Neuronal stem cell (in vitro differentiated cells): ENCODE measurements at regions not wholly inside any gene's neighbourhood (a gene's known extent, or its start where the extent isn't known, plus 50 kb on each side); places are given as distances from the start of the nearest gene placed in this dataset.

Experiments used
- DNase-seq: peaks from one replicate; pipeline ENCODE4 v3.0.0-alpha.2; 2013; ENCODE audit warnings: low spot score
- H2AFZ ChIP-seq: one replicate; pipeline ENCODE4 v1.6.1; 2013; ENCODE audit warnings: mild to moderate bottlenecking, low read length, inconsistent platforms
- H2AK5ac ChIP-seq: 2 replicates; pipeline ENCODE4 v1.6.1; 2013; ENCODE audit warnings: low read depth, mild to moderate bottlenecking, inconsistent platforms, low read length, moderate library complexity, mixed read lengths
- H2BK120ac ChIP-seq: 2 replicates; pipeline ENCODE4 v1.6.1; 2013; ENCODE audit warnings: low read depth, mild to moderate bottlenecking, inconsistent platforms, low read length, moderate library complexity, mixed read lengths
- H2BK12ac ChIP-seq: one replicate; pipeline ENCODE4 v1.6.1; 2013; ENCODE audit warnings: low read length, inconsistent platforms
- H2BK15ac ChIP-seq: 2 replicates; pipeline ENCODE4 v1.6.1; 2013; ENCODE audit warnings: mild to moderate bottlenecking, low read length, inconsistent platforms, mixed read lengths
- H2BK5ac ChIP-seq: one replicate; pipeline ENCODE4 v1.6.1; 2013; ENCODE audit warnings: inconsistent platforms, mild to moderate bottlenecking, low read length, moderate library complexity
- H3K14ac ChIP-seq: one replicate; pipeline ENCODE4 v1.6.1; 2013; ENCODE audit warnings: low read length, inconsistent platforms
- H3K18ac ChIP-seq: 2 replicates; pipeline ENCODE4 v1.6.1; 2013; ENCODE audit warnings: low read length, inconsistent platforms
- H3K23ac ChIP-seq: 2 replicates; pipeline ENCODE4 v1.6.1; 2013; ENCODE audit warnings: low read depth, mild to moderate bottlenecking, mixed read lengths, low read length, inconsistent platforms; ENCODE audit not compliant: poor library complexity
- H3K27ac ChIP-seq: replicated peaks from 3 replicates; pipeline ENCODE4 v1.5.1; 2013; ENCODE audit warnings: low read length, inconsistent platforms
- H3K27me3 ChIP-seq, 3 experiments: 2 replicates each; pipeline ENCODE4 v1.6.1; 2013; ENCODE audit warnings: low read length in 3 of 3, mild to moderate bottlenecking in 2 of 3, inconsistent platforms in 1 of 3, low read depth in 1 of 3, mixed read lengths in 1 of 3, moderate library complexity in 1 of 3; ENCODE audit not compliant: control insufficient read depth in 3 of 3, insufficient read depth in 3 of 3
- H3K36me3 ChIP-seq, 2 donors: replicated peaks in 1 of 2; 2 replicates each; pipeline ENCODE4 v1.6.1; 2013; ENCODE audit warnings: low read length in 2 of 2; ENCODE audit not compliant: control insufficient read depth in 2 of 2, insufficient read depth in 2 of 2
- H3K4ac ChIP-seq: 2 replicates; pipeline ENCODE4 v1.6.1; 2013; ENCODE audit warnings: inconsistent platforms, mild to moderate bottlenecking, low read length, moderate library complexity
- H3K4me1 ChIP-seq, 2 donors: 1 replicate in 1 of 2; 2 replicates in 1 of 2; pipeline ENCODE4 v1.6.1; 2013; ENCODE audit warnings: low read length in 2 of 2, low read depth in 1 of 2; ENCODE audit not compliant: control insufficient read depth in 2 of 2, insufficient read depth in 1 of 2
- H3K4me2 ChIP-seq: one replicate; pipeline ENCODE4 v1.6.1; 2013; ENCODE audit warnings: mild to moderate bottlenecking, low read length, inconsistent platforms; ENCODE audit not compliant: insufficient read depth, poor library complexity, severe bottlenecking
- H3K4me3 ChIP-seq, 2 donors: 2 replicates each; pipeline ENCODE4 v1.5.1; 2013; ENCODE audit warnings: low read length in 2 of 2, mild to moderate bottlenecking in 2 of 2, inconsistent platforms in 1 of 2, moderate library complexity in 1 of 2
- H3K79me1 ChIP-seq: one replicate; pipeline ENCODE4 v1.6.1; 2013; ENCODE audit warnings: low read depth, mild to moderate bottlenecking, inconsistent platforms, low read length, moderate library complexity
- H3K9ac ChIP-seq: one replicate; pipeline ENCODE4 v1.6.1; 2013; ENCODE audit warnings: mild to moderate bottlenecking, low read depth, low read length, inconsistent platforms; ENCODE audit not compliant: poor library complexity
- H3K9me3 ChIP-seq, 2 donors: replicated peaks in 1 of 2; 2 replicates each; pipeline versions ENCODE3 to v1.6.1; 2013; ENCODE audit warnings: low read length in 2 of 2, mild to moderate bottlenecking in 2 of 2, inconsistent platforms in 1 of 2, low read depth in 1 of 2, mixed read lengths in 1 of 2, moderate library complexity in 1 of 2; ENCODE audit not compliant: control insufficient read depth in 2 of 2, insufficient read depth in 1 of 2
- H4K8ac ChIP-seq: one replicate; pipeline ENCODE4 v1.6.1; 2013; ENCODE audit warnings: low read depth, mild to moderate bottlenecking, inconsistent platforms, low read length, moderate library complexity
- H4K91ac ChIP-seq: one replicate; pipeline ENCODE4 v1.6.1; 2013; ENCODE audit warnings: low read length, low read depth, mild to moderate bottlenecking, inconsistent platforms; ENCODE audit not compliant: poor library complexity
- WGBS, 2 donors: extraction: QIAGEN DNeasy Blood & Tissue Kit; methylation state at CpG; one replicate each; pipeline ENCODE4 v1.1.7; 2013; ENCODE audit warnings: missing lambda C conversion rate in 2 of 2, mixed read lengths in 1 of 2; ENCODE audit not compliant: insufficient read length in 2 of 2, insufficient replicate concordance in 1 of 2; ENCODE audit errors: extremely low coverage in 2 of 2; 5-methylcytosine and 5-hydroxymethylcytosine counted together

DNA sequence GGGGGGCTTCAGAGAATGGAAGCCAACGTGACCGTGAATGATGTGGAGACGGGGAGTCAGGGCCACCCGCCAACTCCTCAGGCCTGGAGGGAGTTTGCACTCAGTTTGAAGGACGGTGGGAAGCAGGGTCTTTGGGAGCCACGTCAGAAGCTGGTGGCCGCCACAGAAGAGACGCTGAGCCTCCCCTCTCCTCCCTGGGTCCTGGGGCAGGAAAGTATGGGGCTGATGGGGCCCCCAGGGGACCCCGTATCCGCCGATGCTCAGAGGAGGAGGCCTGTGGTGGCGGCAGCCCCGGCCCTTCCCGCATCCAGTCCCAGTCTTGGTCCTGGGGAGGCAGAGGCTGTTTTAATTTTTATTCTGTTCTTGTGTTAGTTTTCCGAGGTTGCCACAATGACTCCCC lies 188.6 kb upstream of the C1orf174 start:
- Histone ChIP-seq H3K36me3 (no peaks in the 10 kb centered on the region), H2BK12ac (no peak overlapping the region), H3K23ac (peak overlapping the region; percentile 2), H3K79me1 (no peaks in the 10 kb centered on the region), H3K4me1 (peaks cover 0 to under 1% of the 10 kb centered on the region in 2 donors), H4K8ac (no peak overlapping the region), H2BK120ac (no peak overlapping the region), H3K27me3 (peaks cover 0 to 10% (median 0%) of the 10 kb centered on the region in 3 experiments), H3K9ac (no peak overlapping the region), H3K9me3 (peaks cover 0 to 12% of the 10 kb centered on the region in 2 donors), H2BK5ac (peak overlapping the region; percentile 42), H3K4me3 (no peak overlapping the region), H2AK5ac (no peak overlapping the region), H2BK15ac (no peak overlapping the region), H3K27ac (no peak overlapping the region), H3K4ac (no peak overlapping the region), H3K4me2 (no peak overlapping the region), H2AFZ (no peak overlapping the region), H3K18ac (no peak overlapping the region), H4K91ac (no peak overlapping the region), H3K14ac (peak overlapping the region; percentile 11)
- no peak for DNase-seq
- no CpG with 5 or more reads among the region's 15 CpGs for WGBS, 2 donors

DNA sequence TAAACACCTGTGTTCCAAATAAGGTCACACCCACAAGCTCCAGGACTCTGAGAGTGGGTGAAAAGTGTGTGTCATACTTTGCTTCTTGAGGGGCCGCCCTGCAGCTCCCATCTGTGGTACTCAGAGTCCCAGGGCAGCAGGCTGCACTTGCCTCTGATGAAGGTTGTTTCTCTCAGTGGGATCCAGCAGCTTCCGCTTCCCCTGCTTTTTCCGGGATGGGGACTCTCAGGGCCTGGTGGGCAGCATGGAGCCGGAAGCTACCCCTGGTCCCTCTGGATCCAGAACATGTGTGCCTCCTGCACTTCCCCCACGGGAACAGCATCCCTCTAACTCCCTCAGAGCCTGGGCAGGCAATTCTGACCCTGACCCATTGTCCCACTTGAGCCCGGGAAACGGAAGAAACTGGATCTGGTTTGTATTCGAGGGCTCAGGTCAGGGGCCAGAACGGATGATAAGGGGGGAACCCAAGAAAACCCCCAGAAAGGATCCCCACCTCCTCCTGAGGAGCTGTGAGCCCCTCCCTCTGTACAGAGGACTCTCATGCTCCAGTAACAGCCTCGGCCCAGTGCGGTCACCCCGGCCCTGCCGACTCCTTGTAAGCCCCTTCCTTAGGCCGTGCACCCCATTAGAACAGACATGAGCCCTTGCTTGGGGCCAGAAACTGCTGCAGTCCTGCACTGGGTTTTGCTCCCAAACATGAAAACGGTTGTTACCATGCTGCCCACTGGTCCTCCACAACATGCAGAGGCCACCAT lies 189.5 kb upstream of the C1orf174 start:
- H4K91ac ChIP-seq: no peak overlapping the region
- no peaks in the 10 kb centered on the region for H3K79me1 ChIP-seq
- H2BK5ac ChIP-seq: no peak overlapping the region
- no peak overlapping the region for H3K4me2 ChIP-seq
- H4K8ac ChIP-seq: no peak overlapping the region
- H3K4ac ChIP-seq: no peak overlapping the region
- peaks cover 0 to 10% (median 0%) of the 10 kb centered on the region in 3 experiments for H3K27me3 ChIP-seq
- no peak overlapping the region for H3K27ac ChIP-seq
- peak overlapping the region; percentile 22 for H3K18ac ChIP-seq
- H3K4me1 ChIP-seq: no peaks in the 10 kb centered on the region
- H2BK12ac ChIP-seq: no peak overlapping the region
- H2BK15ac ChIP-seq: peak overlapping the region; percentile 15
- no peak overlapping the region for H2AFZ ChIP-seq
- peaks cover 0 to 13% of the 10 kb centered on the region in 2 donors for H3K9me3 ChIP-seq
- no peak overlapping the region for H3K9ac ChIP-seq
- H2AK5ac ChIP-seq: no peak overlapping the region
- no peak overlapping the region for H2BK120ac ChIP-seq
- DNase-seq: no peak
- H3K36me3 ChIP-seq: no peaks in the 10 kb centered on the region
- no peak overlapping the region for H3K14ac ChIP-seq
- no peak overlapping the region for H3K4me3 ChIP-seq
- WGBS, 2 donors: no CpG with 5 or more reads among the region's 15 CpGs
- no peak overlapping the region for H3K23ac ChIP-seq

- Histone ChIP-seq H2BK15ac (no peak overlapping the region), H4K91ac (no peak overlapping the region), H3K4me1 (no peaks in the 10 kb centered on the region), H3K79me1 (no peaks in the 10 kb centered on the region), H3K23ac (no peak overlapping the region), H3K4ac (no peak overlapping the region), H4K8ac (no peak overlapping the region), H3K4me3 (peak overlapping the region in 1 of 2 donors; percentile 59), H3K14ac (peak overlapping the region; percentile 33), H2BK5ac (no peak overlapping the region), H2AK5ac (peak overlapping the region; percentile 49), H2BK12ac (no peak overlapping the region), H3K9ac (no peak overlapping the region), H2BK120ac (no peak overlapping the region), H3K9me3 (peaks cover 0 to 14% of the 10 kb centered on the region in 2 donors), H3K4me2 (no peak overlapping the region), H3K36me3 (no peaks in the 10 kb centered on the region), H3K27me3 (peaks cover 0 to 5% (median 0%) of the 10 kb centered on the region in 3 experiments), H3K18ac (peak overlapping the region; percentile 30), H3K27ac (no peak overlapping the region), H2AFZ (no peak overlapping the region)
- no peak for DNase-seq
- no CpG with 5 or more reads among the region's 5 CpGs for WGBS, 2 donors
Measured at GRCh38 chr1:4090556-4090955, 190.5 kb upstream of the C1orf174 start.

DNA sequence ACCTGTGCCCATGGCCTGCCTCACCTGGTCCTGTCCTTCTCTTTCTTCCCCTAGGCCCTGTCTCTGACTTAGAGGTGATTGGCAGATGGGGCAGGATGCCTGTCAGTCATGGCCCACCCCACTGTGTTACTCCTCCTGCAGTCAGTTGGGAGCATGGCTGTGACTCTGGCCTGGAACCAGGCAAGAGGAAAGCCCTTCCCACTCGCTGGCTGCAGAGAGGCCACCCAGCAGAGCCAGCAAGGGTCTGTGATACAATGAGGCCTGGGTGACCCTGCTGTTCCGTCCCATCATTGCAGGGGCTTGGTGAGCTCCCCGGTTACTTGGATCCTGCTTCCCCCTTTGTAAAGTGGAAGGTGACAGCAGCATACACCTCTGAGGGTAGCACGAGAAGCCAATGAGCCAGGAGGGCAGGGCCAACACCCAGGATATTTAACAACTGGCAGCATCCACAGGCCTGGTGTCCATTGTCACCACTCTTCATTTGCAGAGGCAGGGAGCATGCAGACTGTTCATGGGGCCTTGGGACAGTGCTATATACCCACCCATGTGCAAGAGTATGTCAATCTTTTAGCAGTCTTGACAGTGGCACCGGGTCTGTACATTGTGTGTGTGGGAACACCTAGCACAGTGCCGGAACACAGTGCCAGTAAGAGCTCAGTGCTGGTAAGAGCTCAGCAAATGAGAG lies 191.0 kb upstream of the C1orf174 start:
- H4K8ac ChIP-seq: no peak overlapping the region
- H3K4me1 ChIP-seq: no peaks in the 10 kb centered on the region
- H3K27me3 ChIP-seq: peaks cover 0 to 5% (median 0%) of the 10 kb centered on the region in 3 experiments
- no peak overlapping the region for H3K4me3 ChIP-seq
- peaks cover 0 to 17% of the 10 kb centered on the region in 2 donors for H3K9me3 ChIP-seq
- H2BK12ac ChIP-seq: no peak overlapping the region
- no peak overlapping the region for H4K91ac ChIP-seq
- DNase-seq: no peak
- no peak overlapping the region for H3K18ac ChIP-seq
- no CpG with 5 or more reads among the region's 6 CpGs for WGBS, 2 donors
- H3K9ac ChIP-seq: no peak overlapping the region
- H2BK5ac ChIP-seq: no peak overlapping the region
- no peak overlapping the region for H2BK15ac ChIP-seq
- H3K4ac ChIP-seq: no peak overlapping the region
- no peak overlapping the region for H2AK5ac ChIP-seq
- H3K27ac ChIP-seq: no peak overlapping the region
- no peak overlapping the region for H3K23ac ChIP-seq
- no peak overlapping the region for H2AFZ ChIP-seq
- no peaks in the 10 kb centered on the region for H3K36me3 ChIP-seq
- H3K4me2 ChIP-seq: no peak overlapping the region
- no peaks in the 10 kb centered on the region for H3K79me1 ChIP-seq
- H2BK120ac ChIP-seq: no peak overlapping the region
- H3K14ac ChIP-seq: no peak overlapping the region
